ENCODE measurements at regions not wholly inside any gene's neighbourhood (a gene's known extent, or its start where the extent isn't known, plus 50 kb on each side); places are given as distances from the start of the nearest gene placed in this dataset.

GRCh38 chr6:71053475-71053874 is 96.6 kb upstream of the B3GAT2 start:
- TF ChIP-seq POLR2AphosphoS5 (IDR thresholded peaks at IDR 0.05; ENCODE audit: low read depth, low read length) (no peak), REST (IDR thresholded peaks at IDR 0.05; ENCODE audit: insufficient read depth in 1 of 2, low read depth in 2 of 2, low read length in 2 of 2) (no peak)

Measured in PFSK-1 (cell line).